Jurkat, Clone E6-1 (cell line): ENCODE measurements at regions not wholly inside any gene's neighbourhood (a gene's known extent, or its start where the extent isn't known, plus 50 kb on each side); places are given as distances from the start of the nearest gene placed in this dataset.

Source experiments
- DNase-seq: peaks from one replicate; pipeline ENCODE4 v3.0.0-alpha.2; 2011; ENCODE audit warnings: low read depth, low spot score
- H3K4me3 ChIP-seq: 2 replicates; pipeline ENCODE4 v1.5.1; 2011; ENCODE audit warnings: mild to moderate bottlenecking, low read length, control low read depth, moderate library complexity

- H3K4me3 ChIP-seq = no peak overlapping the region
- no peak for DNase-seq
Measured at GRCh38 chr5:22958462-22959262, 105.5 kb upstream of the CDH12 start.

- H3K4me3 ChIP-seq = no peak overlapping the region
- no peak for DNase-seq
Measured at GRCh38 chr5:22947921-22948320, 94.8 kb upstream of the CDH12 start.

GRCh38 chr5:22938362-22938761 lies 85.2 kb upstream of the CDH12 start:
- H3K4me3 ChIP-seq = no peak overlapping the region
- no peak for DNase-seq

GRCh38 chr5:22928821-22929482 lies 75.8 kb upstream of the CDH12 start:
- no peak for DNase-seq
- H3K4me3 ChIP-seq = no peak overlapping the region

- H3K4me3 ChIP-seq = no peak overlapping the region
- no peak for DNase-seq
Measured at GRCh38 chr5:22926574-22926973, 73.4 kb upstream of the CDH12 start.

- H3K4me3 ChIP-seq = no peak overlapping the region
- no peak for DNase-seq
Measured at GRCh38 chr5:22918511-22918910, 65.4 kb upstream of the CDH12 start.

GRCh38 chr5:22916393-22916792 lies 63.2 kb upstream of the CDH12 start:
- DNase-seq = peak; percentile 2
- no peak overlapping the region for H3K4me3 ChIP-seq

- DNase-seq = no peak
- no peak overlapping the region for H3K4me3 ChIP-seq
Measured at GRCh38 chr5:22911019-22911418, 57.9 kb upstream of the CDH12 start.

- DNase-seq = no peak
- H3K4me3 ChIP-seq = no peak overlapping the region
Measured at GRCh38 chr5:22910523-22910922, 57.4 kb upstream of the CDH12 start.

GRCh38 chr5:22908586-22908985 lies 55.4 kb upstream of the CDH12 start:
- H3K4me3 ChIP-seq = no peak overlapping the region

GRCh38 chr5:22908129-22908528 lies 55.0 kb upstream of the CDH12 start:
- DNase-seq = no peak
- no peak overlapping the region for H3K4me3 ChIP-seq

More at GRCh38 chr5:22908586-22908985, 55.4 kb upstream of the CDH12 start:
- no peak for DNase-seq
